CD14-positive monocyte (primary cell): ENCODE measurements at regions not wholly inside any gene's neighbourhood (a gene's known extent, or its start where the extent isn't known, plus 50 kb on each side); places are given as distances from the start of the nearest gene placed in this dataset.

ENCODE experiments used
- DNase-seq, 3 donors: peaks; one replicate each; pipeline ENCODE4 v3.0.0-alpha.2; 2011 to 2022
- H2AFZ ChIP-seq: 2 replicates; pipeline ENCODE4 v1.6.0; 2012; ENCODE audit warnings: mild to moderate bottlenecking, low read depth, low read length, inconsistent platforms; ENCODE audit not compliant: insufficient read depth, poor library complexity, severe bottlenecking
- H3K27ac ChIP-seq, 2 donors: 1 replicate in 1 of 2; 2 replicates in 1 of 2; pipeline ENCODE4 v1.5.1; 2012 to 2013; ENCODE audit warnings: low read length in 2 of 2, control low read depth in 1 of 2, inconsistent platforms in 1 of 2, low read depth in 1 of 2, mild to moderate bottlenecking in 1 of 2
- H3K27me3 ChIP-seq, 2 donors: one replicate each; pipeline versions ENCODE4 v1.6.0 to v1.6.1; 2011 to 2013; ENCODE audit warnings: low read length in 2 of 2; ENCODE audit not compliant: control insufficient read depth in 2 of 2, insufficient read depth in 2 of 2
- H3K36me3 ChIP-seq, 2 donors: replicated peaks in 1 of 2; 1 replicate in 1 of 2; 2 replicates in 1 of 2; pipeline versions ENCODE4 v1.5.1 to v1.6.1; 2012 to 2013; ENCODE audit warnings: low read length in 2 of 2, control low read depth in 1 of 2, inconsistent platforms in 1 of 2, mild to moderate bottlenecking in 1 of 2; ENCODE audit not compliant: insufficient read depth in 2 of 2, control insufficient read depth in 1 of 2
- H3K4me1 ChIP-seq, 2 donors: 1 replicate in 1 of 2; 2 replicates in 1 of 2; pipeline versions ENCODE4 v1.5.1 to v1.6.1; 2012 to 2013; ENCODE audit warnings: low read length in 2 of 2, control low read depth in 1 of 2, inconsistent platforms in 1 of 2, mild to moderate bottlenecking in 1 of 2, moderate library complexity in 1 of 2; ENCODE audit not compliant: insufficient read depth in 2 of 2, control insufficient read depth in 1 of 2
- H3K4me2 ChIP-seq: replicated peaks from 2 replicates; pipeline ENCODE3; 2012; ENCODE audit warnings: low read length, moderate library complexity, mild to moderate bottlenecking; ENCODE audit not compliant: poor library complexity, severe bottlenecking; ENCODE audit errors: extremely low read depth
- H3K4me3 ChIP-seq, 3 experiments: fragments of 200-600 bp in 1 of 3; sonication (generic) in 1 of 3; replicated peaks in 1 of 3; 1 replicate in 2 of 3; 2 replicates in 1 of 3; pipeline ENCODE4 v1.5.1; 2011 to 2013; ENCODE audit warnings: low read length in 3 of 3, mild to moderate bottlenecking in 3 of 3, control low read depth in 2 of 3, low read depth in 2 of 3, inconsistent platforms in 1 of 3, moderate library complexity in 1 of 3
- H3K79me2 ChIP-seq: 2 replicates; pipeline ENCODE4 v1.6.0; 2012; ENCODE audit warnings: mild to moderate bottlenecking, control low read depth, inconsistent platforms, low read length, moderate library complexity; ENCODE audit not compliant: insufficient read depth
- H3K9ac ChIP-seq: 2 replicates; pipeline ENCODE4 v1.6.0; 2017; ENCODE audit warnings: low read length, mild to moderate bottlenecking; ENCODE audit not compliant: insufficient read depth, poor library complexity, severe bottlenecking
- H3K9me3 ChIP-seq, 2 donors: replicated peaks in 1 of 2; 1 replicate in 1 of 2; 2 replicates in 1 of 2; pipeline versions ENCODE4 v1.5.1 to v1.6.1; 2012 to 2013; ENCODE audit warnings: low read length in 2 of 2, control low read depth in 1 of 2; ENCODE audit not compliant: control insufficient read depth in 1 of 2, insufficient read depth in 1 of 2
- H4K20me1 ChIP-seq: 2 replicates; pipeline ENCODE4 v1.6.0; 2012; ENCODE audit warnings: mild to moderate bottlenecking, low read length, control low read depth, moderate library complexity; ENCODE audit not compliant: insufficient read depth
- H3K27ac Mint-ChIP-seq, 7 donors: one replicate each; pipeline ENCODE4 v1.8.0; 2020; ENCODE audit warnings: mild to moderate bottlenecking in 7 of 7, mixed read lengths in 7 of 7, moderate library complexity in 6 of 7, inconsistent platforms in 2 of 7
- H3K27me3 Mint-ChIP-seq, 3 donors: one replicate each; pipeline ENCODE4 v1.8.0; 2021 to 2022; ENCODE audit warnings: low read depth in 3 of 3, mild to moderate bottlenecking in 3 of 3, mixed read lengths in 3 of 3, moderate library complexity in 3 of 3, inconsistent platforms in 1 of 3
- H3K36me3 Mint-ChIP-seq, 2 donors: one replicate each; pipeline ENCODE4 v1.8.0; 2020; ENCODE audit warnings: mixed read lengths in 2 of 2, inconsistent platforms in 1 of 2, mild to moderate bottlenecking in 1 of 2
- H3K4me1 Mint-ChIP-seq: one replicate; pipeline ENCODE4 v1.8.0; 2020; ENCODE audit warnings: mild to moderate bottlenecking, mixed read lengths
- H3K4me3 Mint-ChIP-seq, 2 donors: one replicate each; pipeline ENCODE4 v1.8.0; 2020; ENCODE audit warnings: mild to moderate bottlenecking in 2 of 2, mixed read lengths in 2 of 2, moderate library complexity in 1 of 2
- H3K9me3 Mint-ChIP-seq, 7 donors: one replicate each; pipeline ENCODE4 v1.8.0; 2020 to 2022; ENCODE audit warnings: mixed read lengths in 7 of 7, mild to moderate bottlenecking in 6 of 7, moderate library complexity in 6 of 7, inconsistent platforms in 2 of 7
- CTCF ChIP-seq: fragments of 200-600 bp; IDR thresholded peaks from one replicate; pipeline ENCODE4 v1.8.0; 2022; ENCODE audit warnings: antibody characterized with exemption, mild to moderate bottlenecking
- whole genome bisulfite sequencing: methylation state at CpG from one replicate; pipeline ENCODE4 v1.1.5; 2013; ENCODE audit warnings: missing lambda C conversion rate; ENCODE audit not compliant: insufficient coverage; 5-methylcytosine and 5-hydroxymethylcytosine counted together
- intact Hi-C, 2 donors: fragments of 100-400 bp; cut with micrococcal nuclease; formaldehyde crosslinking; loops; one replicate each; pipeline versions ENCODE4 v1.15.0 to v1.15.1; 2023

GRCh38 chr2:37839991-37840390 lies 85.1 kb upstream of the RMDN2 start:
- Histone ChIP-seq H3K9ac (no peak overlapping the region), H3K27ac (no peak overlapping the region), H3K9me3 (no peaks in the 10 kb centered on the region), H3K36me3 (no peaks in the 10 kb centered on the region), H2AFZ (no peak overlapping the region), H3K4me3 (no peak overlapping the region), H3K4me2 (no peak overlapping the region), H4K20me1 (no peaks in the 10 kb centered on the region), H3K27me3 (no peaks in the 10 kb centered on the region), H3K79me2 (no peaks in the 10 kb centered on the region), H3K4me1 (no peaks in the 10 kb centered on the region)
- H3K27ac Mint-ChIP-seq: no peak overlapping the region
- H3K36me3 Mint-ChIP-seq: no peaks in the 10 kb centered on the region
- H3K9me3 Mint-ChIP-seq: no peaks in the 10 kb centered on the region
- no peak overlapping the region for H3K4me3 Mint-ChIP-seq
- peaks cover 0 to 2% (median 2%) of the 10 kb centered on the region in 3 donors for H3K27me3 Mint-ChIP-seq
- H3K4me1 Mint-ChIP-seq: peaks cover 9% of the 10 kb centered on the region
- WGBS: 94% methylated on average over 2 of the region's 3 CpGs
- intact Hi-C loops: loop anchor here in 1 of 2 donors (10.0 kb wide), 1 partner anchor 425 kb away; no protein-coding TSS in a partner anchor
- no peak for DNase-seq
- no peak for TF ChIP-seq CTCF

GRCh38 chr2:37842732-37843440 lies 82.2 kb upstream of the RMDN2 start:
- Histone ChIP-seq H3K9ac (no peak overlapping the region), H3K27ac (no peak overlapping the region), H3K4me3 (no peak overlapping the region), H3K79me2 (no peaks in the 10 kb centered on the region), H3K4me2 (no peak overlapping the region), H3K9me3 (no peaks in the 10 kb centered on the region), H3K27me3 (no peaks in the 10 kb centered on the region), H4K20me1 (no peaks in the 10 kb centered on the region), H3K4me1 (no peaks in the 10 kb centered on the region), H3K36me3 (no peaks in the 10 kb centered on the region), H2AFZ (no peak overlapping the region)
- no peak for TF ChIP-seq CTCF
- Mint-ChIP-seq H3K4me1 (peaks cover 4% of the 10 kb centered on the region), H3K27ac (no peak overlapping the region), H3K36me3 (no peaks in the 10 kb centered on the region), H3K4me3 (no peak overlapping the region), H3K27me3 (peaks cover 0 to 2% (median 2%) of the 10 kb centered on the region in 3 donors), H3K9me3 (no peaks in the 10 kb centered on the region)
- no peak for DNase-seq
- intact Hi-C loops: no loop called here
